NOMO-1 treated with dmso at 0.1 percent for 144 hours (cell line): ENCODE measurements at regions not wholly inside any gene's neighbourhood (a gene's known extent, or its start where the extent isn't known, plus 50 kb on each side); places are given as distances from the start of the nearest gene placed in this dataset.
A peak's percentile ranks its signal among the peaks of the same experiment; 100 is the strongest.

Source experiments
- DNase-seq: peaks from one replicate; lab custom pipeline; 2025; ENCODE audit not compliant: unreplicated experiment; lab: John Stamatoyannopoulos, UW

DNA sequence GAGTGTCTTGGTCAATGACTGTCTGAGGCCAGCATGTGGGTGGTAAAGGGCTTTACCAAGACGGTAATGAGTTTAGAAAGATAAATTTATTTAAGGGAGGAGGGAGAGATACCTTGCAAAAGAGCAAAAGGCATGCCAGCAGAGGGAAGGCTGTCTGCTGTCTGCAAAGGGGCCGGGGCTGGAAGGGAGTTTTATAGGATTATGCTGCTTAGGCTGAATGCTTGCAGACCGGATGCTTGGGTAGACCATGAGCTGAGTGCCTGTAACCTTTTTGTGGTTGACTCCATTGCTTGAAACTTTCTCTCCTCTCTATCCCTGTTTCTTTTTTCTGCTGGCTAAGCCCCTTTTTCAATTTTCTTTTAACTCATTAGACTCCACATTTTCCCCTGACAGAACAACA is 1543.0 kb downstream of the OTOL1 start:
- no peak for DNase-seq

DNA sequence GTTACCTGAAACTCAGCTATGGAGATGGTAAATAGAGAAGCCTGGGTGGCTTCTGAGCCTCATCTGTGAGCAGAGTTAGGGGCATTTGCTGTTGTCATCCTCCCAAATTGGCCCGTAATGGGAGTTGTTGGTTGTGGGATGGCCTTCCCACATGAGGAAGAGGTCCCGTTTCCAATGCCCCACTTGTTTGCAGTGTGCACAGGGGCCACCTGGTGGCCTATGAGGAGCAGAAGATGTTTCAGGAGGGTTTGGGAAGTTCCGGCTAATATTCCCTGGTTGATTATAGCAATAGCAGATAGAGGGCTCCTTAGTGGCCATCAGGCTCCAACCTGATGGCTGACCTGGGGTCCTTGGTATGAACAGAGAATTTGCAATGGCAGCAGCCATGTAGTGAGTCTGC is 1546.5 kb downstream of the OTOL1 start:
- no peak for DNase-seq

DNA sequence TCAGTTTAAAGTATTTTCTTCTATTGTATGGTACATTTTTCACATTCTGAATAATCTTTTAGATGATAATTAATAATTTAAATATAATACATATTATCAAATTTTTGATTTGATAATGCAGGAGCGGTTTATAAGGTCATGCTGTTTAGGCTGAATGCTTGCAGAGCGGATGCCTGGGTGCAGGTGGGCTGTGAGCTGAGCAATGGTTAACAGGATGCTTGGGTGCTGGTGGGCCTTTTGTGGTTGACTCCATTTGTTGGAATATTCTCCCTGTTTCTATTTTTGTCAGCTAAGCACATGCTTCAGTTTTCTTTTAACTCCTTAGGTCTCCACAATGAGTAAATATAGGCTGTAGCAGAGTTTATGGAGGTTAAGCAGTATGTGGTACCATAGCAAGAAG is 1549.3 kb downstream of the OTOL1 start:
- DNase-seq: no peak

DNA sequence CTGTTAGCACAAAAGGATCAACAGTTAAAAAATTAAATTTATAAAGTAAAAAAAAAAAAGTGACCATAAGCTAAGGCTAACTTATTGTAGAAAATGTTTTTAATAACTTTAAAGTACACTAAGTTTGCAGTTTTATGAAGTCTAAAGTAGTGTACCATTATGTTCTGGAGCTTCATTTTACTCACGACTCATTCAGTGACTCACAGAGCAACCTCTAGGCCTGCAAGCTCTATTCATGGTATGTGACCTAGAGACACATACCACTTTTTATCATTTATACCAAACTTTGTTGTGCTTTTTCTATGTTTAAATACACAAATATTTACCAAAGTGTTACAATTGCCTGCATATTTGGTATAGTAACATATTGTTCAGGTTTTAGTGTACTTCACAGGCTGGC is 1552.3 kb downstream of the OTOL1 start:
- DNase-seq: no peak

DNA sequence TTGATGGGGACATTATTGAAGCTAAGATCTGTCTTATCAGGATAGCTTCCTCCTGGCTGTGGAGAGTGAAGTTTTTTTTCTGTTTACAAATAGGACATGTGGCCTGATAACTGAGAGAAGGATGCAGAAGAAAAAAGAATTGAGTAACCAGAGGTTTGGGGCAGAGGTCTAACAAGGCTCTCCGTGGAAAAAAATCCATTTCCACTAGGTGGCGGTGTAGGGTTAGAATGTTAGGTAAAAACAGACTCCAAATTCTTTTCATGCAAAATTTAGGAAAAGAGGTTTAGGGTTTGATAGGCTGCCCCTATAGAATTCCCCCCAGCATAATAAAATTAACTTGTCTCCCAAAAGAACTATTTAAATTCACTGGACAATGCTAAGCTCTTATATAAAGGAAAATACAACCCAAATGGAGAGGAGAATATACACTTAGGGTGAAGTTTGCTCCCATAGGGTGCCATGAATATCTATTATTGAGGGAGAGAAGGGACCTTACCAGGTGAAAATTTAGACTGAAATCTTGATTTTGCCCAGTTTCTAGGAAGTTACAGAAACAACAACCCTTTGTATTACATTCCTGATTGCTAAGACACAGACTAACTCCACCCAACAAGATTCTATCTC is 1560.4 kb downstream of the OTOL1 start:
- peak; percentile 6 for DNase-seq

DNA sequence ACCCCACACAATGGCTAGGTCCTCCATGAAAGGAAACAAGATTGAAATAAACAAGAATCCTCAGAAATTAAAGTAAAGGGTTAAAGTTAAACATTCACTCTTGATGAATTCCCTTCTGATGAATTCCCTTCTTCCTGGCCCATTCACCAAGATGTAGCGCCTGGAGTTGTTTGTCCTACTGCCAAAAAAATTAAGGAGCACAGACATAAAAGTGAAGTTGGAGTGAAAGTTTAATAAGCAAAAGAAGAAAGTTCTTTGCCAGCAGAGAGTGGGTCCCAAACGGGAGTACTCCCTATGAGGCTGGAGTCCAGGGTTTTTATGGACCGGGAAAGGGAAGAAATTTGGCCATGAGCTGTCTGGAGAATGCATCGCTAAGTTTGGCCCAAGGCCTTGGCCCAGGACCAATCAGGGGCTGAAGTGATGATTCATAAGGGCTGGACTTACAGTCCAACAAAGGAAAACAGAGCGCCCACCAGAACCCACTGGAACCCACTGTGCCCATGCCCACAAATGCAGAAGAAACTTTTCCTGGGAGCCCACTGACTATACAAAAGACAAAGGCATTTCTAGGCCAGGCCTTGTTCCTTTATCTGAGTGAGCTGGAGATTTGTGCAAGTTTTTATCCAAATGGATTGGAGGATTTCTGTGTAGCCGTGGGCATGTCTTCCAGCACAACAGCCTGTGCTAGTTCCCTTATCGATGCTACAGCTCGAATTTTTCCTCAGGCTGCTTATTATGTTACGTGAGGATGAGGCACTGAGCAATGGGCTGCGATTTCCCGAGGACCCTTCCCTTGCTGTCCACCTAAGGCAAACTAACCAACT is 1561.6 kb downstream of the OTOL1 start:
- DNase-seq: no peak

DNA sequence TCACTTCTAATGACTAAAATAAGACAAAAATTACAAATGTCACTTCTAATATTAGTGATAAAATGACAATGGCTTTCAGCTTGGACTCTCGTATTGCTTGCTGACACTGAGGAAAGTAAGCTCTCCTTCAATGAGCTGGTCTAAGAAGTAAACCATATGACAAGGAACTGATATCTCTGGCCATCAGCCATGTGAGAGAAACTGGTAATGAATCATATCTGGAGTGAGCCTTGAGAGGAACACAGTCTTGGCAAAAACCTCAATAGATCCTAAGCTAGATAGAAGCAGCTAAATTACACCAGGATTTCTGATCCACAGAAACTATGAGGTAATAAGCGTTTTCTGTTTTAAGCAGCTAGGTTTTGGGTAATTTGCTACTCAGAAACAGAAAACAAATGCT is 1575.1 kb downstream of the OTOL1 start:
- no peak for DNase-seq
